ENCODE measurements at regions not wholly inside any gene's neighbourhood (a gene's known extent, or its start where the extent isn't known, plus 50 kb on each side); places are given as distances from the start of the nearest gene placed in this dataset.

DNA sequence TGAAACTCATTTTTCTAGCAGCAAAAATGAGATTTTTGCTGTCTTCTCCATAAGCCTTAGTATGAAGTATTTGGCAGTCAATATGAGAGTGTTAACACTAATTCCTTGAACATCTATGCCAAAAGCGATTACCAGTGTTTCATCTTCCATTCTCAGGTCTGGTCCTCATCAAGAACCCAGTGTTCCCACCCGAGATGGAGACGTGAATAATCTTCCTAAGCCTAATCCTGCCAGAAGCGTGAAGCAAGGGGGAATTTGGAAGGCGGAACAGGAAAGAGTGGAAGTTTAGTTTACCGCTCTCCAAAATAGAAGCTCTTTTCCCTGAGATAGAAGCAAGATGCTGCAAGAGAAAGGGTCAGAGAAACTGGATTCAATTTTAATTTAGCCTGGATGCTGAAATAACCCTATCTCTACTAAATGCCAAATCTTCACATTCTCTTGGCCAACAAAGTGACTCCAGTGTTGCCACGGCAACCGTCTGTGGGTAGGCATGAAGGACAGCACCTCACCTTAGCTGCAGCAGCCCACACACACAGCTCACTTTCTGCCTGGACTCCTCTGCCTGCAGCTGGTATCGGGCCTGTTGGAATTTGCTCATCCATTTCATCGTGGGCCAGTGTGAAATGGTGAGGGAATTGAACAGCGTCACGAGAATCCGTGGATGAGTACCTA lies 711.1 kb downstream of the CBLN2 start:
- TF ChIP-seq, protein P1, sequence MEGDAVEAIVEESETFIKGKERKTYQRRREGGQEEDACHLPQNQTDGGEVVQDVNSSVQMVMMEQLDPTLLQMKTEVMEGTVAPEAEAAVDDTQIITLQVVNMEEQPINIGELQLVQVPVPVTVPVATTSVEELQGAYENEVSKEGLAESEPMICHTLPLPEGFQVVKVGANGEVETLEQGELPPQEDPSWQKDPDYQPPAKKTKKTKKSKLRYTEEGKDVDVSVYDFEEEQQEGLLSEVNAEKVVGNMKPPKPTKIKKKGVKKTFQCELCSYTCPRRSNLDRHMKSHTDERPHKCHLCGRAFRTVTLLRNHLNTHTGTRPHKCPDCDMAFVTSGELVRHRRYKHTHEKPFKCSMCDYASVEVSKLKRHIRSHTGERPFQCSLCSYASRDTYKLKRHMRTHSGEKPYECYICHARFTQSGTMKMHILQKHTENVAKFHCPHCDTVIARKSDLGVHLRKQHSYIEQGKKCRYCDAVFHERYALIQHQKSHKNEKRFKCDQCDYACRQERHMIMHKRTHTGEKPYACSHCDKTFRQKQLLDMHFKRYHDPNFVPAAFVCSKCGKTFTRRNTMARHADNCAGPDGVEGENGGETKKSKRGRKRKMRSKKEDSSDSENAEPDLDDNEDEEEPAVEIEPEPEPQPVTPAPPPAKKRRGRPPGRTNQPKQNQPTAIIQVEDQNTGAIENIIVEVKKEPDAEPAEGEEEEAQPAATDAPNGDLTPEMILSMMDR (IDR thresholded peaks at IDR 0.05), result no peak
- TF ChIP-seq POLR2A (IDR thresholded peaks at IDR 0.05), result no peak

Data from uterus (tissue), 2 donors.